ENCODE measurements at regions not wholly inside any gene's neighbourhood (a gene's known extent, or its start where the extent isn't known, plus 50 kb on each side); places are given as distances from the start of the nearest gene placed in this dataset.

DNA sequence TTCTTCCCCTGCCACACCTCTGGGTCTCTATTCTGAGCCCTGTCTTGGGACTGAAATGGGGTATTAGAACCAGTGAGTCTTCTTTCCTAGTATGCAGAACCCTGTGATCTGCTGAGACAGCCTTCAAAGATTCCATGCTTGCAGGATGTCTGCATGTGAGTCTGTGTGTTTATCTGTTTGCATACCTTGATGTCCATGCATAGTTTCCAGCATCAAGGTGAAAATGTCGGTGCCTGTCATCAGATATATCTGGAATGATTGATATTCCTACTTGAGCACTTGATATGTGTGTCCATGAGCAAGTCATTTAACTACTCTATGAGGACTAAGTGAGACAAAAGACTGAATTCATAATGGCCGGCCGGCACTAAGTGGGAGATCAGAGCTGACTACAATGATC is 117.0 kb upstream of the HS3ST1 start:
- TF ChIP-seq, protein P1, sequence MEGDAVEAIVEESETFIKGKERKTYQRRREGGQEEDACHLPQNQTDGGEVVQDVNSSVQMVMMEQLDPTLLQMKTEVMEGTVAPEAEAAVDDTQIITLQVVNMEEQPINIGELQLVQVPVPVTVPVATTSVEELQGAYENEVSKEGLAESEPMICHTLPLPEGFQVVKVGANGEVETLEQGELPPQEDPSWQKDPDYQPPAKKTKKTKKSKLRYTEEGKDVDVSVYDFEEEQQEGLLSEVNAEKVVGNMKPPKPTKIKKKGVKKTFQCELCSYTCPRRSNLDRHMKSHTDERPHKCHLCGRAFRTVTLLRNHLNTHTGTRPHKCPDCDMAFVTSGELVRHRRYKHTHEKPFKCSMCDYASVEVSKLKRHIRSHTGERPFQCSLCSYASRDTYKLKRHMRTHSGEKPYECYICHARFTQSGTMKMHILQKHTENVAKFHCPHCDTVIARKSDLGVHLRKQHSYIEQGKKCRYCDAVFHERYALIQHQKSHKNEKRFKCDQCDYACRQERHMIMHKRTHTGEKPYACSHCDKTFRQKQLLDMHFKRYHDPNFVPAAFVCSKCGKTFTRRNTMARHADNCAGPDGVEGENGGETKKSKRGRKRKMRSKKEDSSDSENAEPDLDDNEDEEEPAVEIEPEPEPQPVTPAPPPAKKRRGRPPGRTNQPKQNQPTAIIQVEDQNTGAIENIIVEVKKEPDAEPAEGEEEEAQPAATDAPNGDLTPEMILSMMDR (conservative IDR thresholded peaks at IDR 0.05 in 1 of 2, IDR thresholded peaks at IDR 0.05 in 1 of 2; ENCODE audit: extremely low read depth in 1 of 2, insufficient read depth in 1 of 2, low read depth in 1 of 2, low read length in 2 of 2) = no peak
- TF ChIP-seq EZH2 (IDR thresholded peaks at IDR 0.05; ENCODE audit: borderline replicate concordance, low read length) = no peak
